ENCODE measurements at regions not wholly inside any gene's neighbourhood (a gene's known extent, or its start where the extent isn't known, plus 50 kb on each side); places are given as distances from the start of the nearest gene placed in this dataset.

GRCh38 chr11:15883455-15883920 lies 472.9 kb downstream of the SOX6 start:
- Histone ChIP-seq H3K27ac (no peak overlapping the region), H3K27me3 (ENCODE audit: low read depth) (no peaks in the 10 kb centered on the region), H3K4me3 (no peak overlapping the region), H3K9me3 (no peaks in the 10 kb centered on the region), H3K4me1 (no peaks in the 10 kb centered on the region), H3K36me3 (no peaks in the 10 kb centered on the region)
- DNase-seq (no peak), ATAC-seq (no peak)
- TF ChIP-seq, protein P1, sequence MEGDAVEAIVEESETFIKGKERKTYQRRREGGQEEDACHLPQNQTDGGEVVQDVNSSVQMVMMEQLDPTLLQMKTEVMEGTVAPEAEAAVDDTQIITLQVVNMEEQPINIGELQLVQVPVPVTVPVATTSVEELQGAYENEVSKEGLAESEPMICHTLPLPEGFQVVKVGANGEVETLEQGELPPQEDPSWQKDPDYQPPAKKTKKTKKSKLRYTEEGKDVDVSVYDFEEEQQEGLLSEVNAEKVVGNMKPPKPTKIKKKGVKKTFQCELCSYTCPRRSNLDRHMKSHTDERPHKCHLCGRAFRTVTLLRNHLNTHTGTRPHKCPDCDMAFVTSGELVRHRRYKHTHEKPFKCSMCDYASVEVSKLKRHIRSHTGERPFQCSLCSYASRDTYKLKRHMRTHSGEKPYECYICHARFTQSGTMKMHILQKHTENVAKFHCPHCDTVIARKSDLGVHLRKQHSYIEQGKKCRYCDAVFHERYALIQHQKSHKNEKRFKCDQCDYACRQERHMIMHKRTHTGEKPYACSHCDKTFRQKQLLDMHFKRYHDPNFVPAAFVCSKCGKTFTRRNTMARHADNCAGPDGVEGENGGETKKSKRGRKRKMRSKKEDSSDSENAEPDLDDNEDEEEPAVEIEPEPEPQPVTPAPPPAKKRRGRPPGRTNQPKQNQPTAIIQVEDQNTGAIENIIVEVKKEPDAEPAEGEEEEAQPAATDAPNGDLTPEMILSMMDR (IDR thresholded peaks at IDR 0.05), result no peak
- intact Hi-C loops (cut with DNase I), result no loop called here

GRCh38 chr11:15884141-15884540 lies 472.2 kb downstream of the SOX6 start:
- H3K36me3 ChIP-seq, result no peaks in the 10 kb centered on the region
- H3K27me3 ChIP-seq (ENCODE audit: low read depth), result no peaks in the 10 kb centered on the region
- no peak for ATAC-seq
- DNase-seq, result no peak
- no peaks in the 10 kb centered on the region for H3K9me3 ChIP-seq
- no peak overlapping the region for H3K27ac ChIP-seq
- intact Hi-C loops (cut with DNase I), result no loop called here
- TF ChIP-seq, protein P1 (IDR thresholded peaks at IDR 0.05), result no peak
- H3K4me1 ChIP-seq, result no peaks in the 10 kb centered on the region
- H3K4me3 ChIP-seq, result no peak overlapping the region

DNA sequence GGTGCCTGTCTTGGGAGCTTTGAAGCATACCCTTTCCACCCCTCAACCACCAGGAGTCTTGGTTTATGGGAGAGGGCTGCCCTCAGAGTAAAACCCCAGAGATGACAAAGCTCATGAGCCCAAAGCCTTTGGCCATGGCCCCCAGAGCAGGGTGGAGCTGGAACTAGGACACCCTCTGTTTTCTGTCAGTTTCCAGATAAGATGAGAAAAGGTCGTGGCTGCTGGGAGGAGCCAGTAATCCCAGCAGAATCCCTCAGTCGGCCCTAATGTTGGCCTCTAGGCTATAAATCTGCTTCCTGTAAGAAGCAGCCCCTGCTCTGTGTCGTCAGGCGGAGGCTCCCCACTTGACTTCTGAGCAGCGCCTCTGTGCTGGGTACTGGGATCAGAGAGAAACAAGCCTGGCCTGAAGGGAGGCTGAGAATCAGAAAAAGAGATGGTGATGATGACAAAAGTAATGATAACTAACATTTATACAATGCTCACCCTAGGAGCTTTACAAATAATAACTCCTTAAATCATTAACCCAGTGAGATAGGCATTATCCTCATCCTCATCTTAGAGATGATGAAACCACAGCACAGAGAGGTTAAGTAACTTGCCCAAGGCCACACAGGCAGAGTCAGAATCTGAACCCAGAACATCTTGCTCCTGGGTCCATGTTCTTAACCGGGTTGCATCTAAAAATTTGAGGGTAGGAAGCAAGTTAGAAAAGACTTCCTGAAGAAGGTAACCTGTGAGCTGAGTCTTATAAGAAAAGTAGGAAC lies 471.4 kb downstream of the SOX6 start:
- no peaks in the 10 kb centered on the region for H3K36me3 ChIP-seq
- intact Hi-C loops (cut with DNase I), result no loop called here
- H3K9me3 ChIP-seq, result no peaks in the 10 kb centered on the region
- H3K4me1 ChIP-seq, result no peaks in the 10 kb centered on the region
- H3K4me3 ChIP-seq, result no peak overlapping the region
- H3K27me3 ChIP-seq (ENCODE audit: low read depth), result no peaks in the 10 kb centered on the region
- ATAC-seq (no peak), DNase-seq (no peak)
- no peak overlapping the region for H3K27ac ChIP-seq
- TF ChIP-seq, protein P1 (IDR thresholded peaks at IDR 0.05), result no peak

DNA sequence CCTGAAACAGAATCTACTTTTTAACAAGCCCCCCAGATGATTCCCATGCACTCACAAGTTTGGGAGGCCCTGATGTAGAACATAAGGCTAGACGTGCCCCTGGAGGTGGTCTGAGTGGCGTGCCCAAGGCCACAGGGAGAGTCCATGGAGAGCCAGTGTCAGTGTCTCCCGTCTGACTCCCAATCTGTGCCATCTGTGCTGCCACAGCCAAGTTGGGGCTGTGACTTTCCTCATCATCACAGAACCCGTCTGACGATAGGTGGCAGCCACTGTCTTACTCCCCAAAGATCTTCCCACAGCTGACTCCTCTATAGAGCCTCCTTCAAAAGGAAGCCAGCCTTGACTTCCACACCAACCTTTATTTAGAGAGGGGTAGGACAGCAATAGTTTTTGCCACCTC lies 470.5 kb downstream of the SOX6 start:
- intact Hi-C loops (cut with DNase I), result no loop called here
- Histone ChIP-seq H3K4me3 (no peak overlapping the region), H3K27ac (no peak overlapping the region), H3K36me3 (no peaks in the 10 kb centered on the region), H3K9me3 (no peaks in the 10 kb centered on the region), H3K4me1 (no peaks in the 10 kb centered on the region), H3K27me3 (ENCODE audit: low read depth) (no peaks in the 10 kb centered on the region)
- TF ChIP-seq, protein P1 (IDR thresholded peaks at IDR 0.05), result no peak
- no peak for ATAC-seq
- DNase-seq, result no peak

GRCh38 chr11:15886299-15886698 lies 470.0 kb downstream of the SOX6 start:
- no peaks in the 10 kb centered on the region for H3K27me3 ChIP-seq (ENCODE audit: low read depth)
- no peaks in the 10 kb centered on the region for H3K36me3 ChIP-seq
- no peak overlapping the region for H3K4me3 ChIP-seq
- DNase-seq (no peak), ATAC-seq (no peak)
- TF ChIP-seq, protein P1 (IDR thresholded peaks at IDR 0.05), result no peak
- no peaks in the 10 kb centered on the region for H3K4me1 ChIP-seq
- no peaks in the 10 kb centered on the region for H3K9me3 ChIP-seq
- no peak overlapping the region for H3K27ac ChIP-seq
- intact Hi-C loops (cut with DNase I), result no loop called here

All from lower lobe of right lung (tissue), 2 donors.